Tibial nerve (tissue), 4 donors: ENCODE measurements at regions not wholly inside any gene's neighbourhood (a gene's known extent, or its start where the extent isn't known, plus 50 kb on each side); places are given as distances from the start of the nearest gene placed in this dataset.

ENCODE experiments used
- DNase-seq, 2 donors: peaks; one replicate each; pipeline ENCODE4 v3.0.0-alpha.2; 2019; ENCODE audit warnings: low spot score in 2 of 2
- H3K27ac ChIP-seq, 4 donors: fragments of 200-600 bp; sonication (generic) in 3 of 4; one replicate each; pipeline ENCODE4 v1.5.1; 2017 to 2019; ENCODE audit warnings: mild to moderate bottlenecking in 1 of 4
- H3K27me3 ChIP-seq, 2 donors: fragments of 200-600 bp; sonication (generic) in 1 of 2; one replicate each; pipeline versions ENCODE4 v1.5.1 to v1.6.0; 2017 to 2019
- H3K36me3 ChIP-seq, 3 donors: fragments of 200-600 bp; sonication (generic); one replicate each; pipeline ENCODE4 v1.5.1; 2018 to 2019
- H3K4me1 ChIP-seq, 4 donors: fragments of 200-600 bp; sonication (generic) in 3 of 4; one replicate each; pipeline ENCODE4 v1.5.1; 2017 to 2019
- H3K4me3 ChIP-seq, 4 donors: fragments of 200-600 bp; sonication (generic) in 3 of 4; one replicate each; pipeline ENCODE4 v1.5.1; 2017 to 2019; ENCODE audit warnings: mild to moderate bottlenecking in 1 of 4, moderate library complexity in 1 of 4
- H3K9me3 ChIP-seq, 4 donors: fragments of 200-600 bp; sonication (generic) in 3 of 4; one replicate each; pipeline ENCODE4 v1.5.1; 2017 to 2019
- CTCF ChIP-seq, 5 experiments: fragments of 200-600 bp in 3 of 5; fragments of 450-650 bp in 2 of 5; sonication (generic) in 3 of 5; IDR thresholded peaks; one replicate each; pipeline ENCODE4 v1.5.1; 2016 to 2019; ENCODE audit warnings: antibody characterized with exemption in 5 of 5, mild to moderate bottlenecking in 3 of 5, moderate library complexity in 2 of 5
- EP300 ChIP-seq, 2 donors: sonication (generic); formaldehyde crosslinking; IDR thresholded peaks; one replicate each; pipeline ENCODE4 v1.6.1; 2017; ENCODE audit warnings: antibody characterized with exemption in 2 of 2, mild to moderate bottlenecking in 1 of 2
- POLR2A ChIP-seq, 2 donors: fragments of 450-650 bp; IDR thresholded peaks; one replicate each; pipeline ENCODE4 v1.6.1; 2017; ENCODE audit warnings: antibody characterized with exemption in 2 of 2, mild to moderate bottlenecking in 2 of 2, moderate library complexity in 2 of 2
- WGBS, 2 donors: methylation state at CpG; one replicate each; pipeline ENCODE4 v1.1.5; 2018; 5-methylcytosine and 5-hydroxymethylcytosine counted together

GRCh38 chr11:82117362-82117761 lies 616.3 kb downstream of the FAM181B start:
- no peak overlapping the region for H3K27ac ChIP-seq
- TF ChIP-seq CTCF (IDR thresholded peaks at IDR 0.05): no peak
- no peak for TF ChIP-seq POLR2A (IDR thresholded peaks at IDR 0.05)
- TF ChIP-seq EP300 (IDR thresholded peaks at IDR 0.05): no peak
- H3K4me1 ChIP-seq: no peaks in the 10 kb centered on the region
- no peak overlapping the region for H3K4me3 ChIP-seq
- no peaks in the 10 kb centered on the region for H3K9me3 ChIP-seq
- WGBS, 2 donors: 82 to 86% methylated on average over 5 of the region's 5 CpGs
- no peak for DNase-seq
- no peaks in the 10 kb centered on the region for H3K36me3 ChIP-seq
- H3K27me3 ChIP-seq: no peaks in the 10 kb centered on the region

GRCh38 chr11:82105331-82105998 lies 628.2 kb downstream of the FAM181B start:
- TF ChIP-seq EP300 (IDR thresholded peaks at IDR 0.05) (no peak), CTCF (IDR thresholded peaks at IDR 0.05) (no peak), POLR2A (IDR thresholded peaks at IDR 0.05) (no peak)
- Histone ChIP-seq H3K9me3 (peaks cover 0 to 7% (median 0%) of the 10 kb centered on the region in 4 donors), H3K4me3 (no peak overlapping the region), H3K27ac (no peak overlapping the region), H3K4me1 (peaks cover 0 to 6% (median 0%) of the 10 kb centered on the region in 4 donors), H3K27me3 (no peaks in the 10 kb centered on the region), H3K36me3 (no peaks in the 10 kb centered on the region)
- no peak for DNase-seq
- WGBS, 2 donors: 49 to 55% methylated on average over 6 of the region's 6 CpGs

GRCh38 chr11:82092904-82093303 lies 640.8 kb downstream of the FAM181B start:
- DNase-seq: no peak
- no peaks in the 10 kb centered on the region for H3K9me3 ChIP-seq
- H3K27me3 ChIP-seq: no peaks in the 10 kb centered on the region
- H3K4me1 ChIP-seq: no peaks in the 10 kb centered on the region
- H3K27ac ChIP-seq: no peak overlapping the region
- TF ChIP-seq CTCF (IDR thresholded peaks at IDR 0.05) (no peak), EP300 (IDR thresholded peaks at IDR 0.05) (no peak), POLR2A (IDR thresholded peaks at IDR 0.05) (no peak)
- no peak overlapping the region for H3K4me3 ChIP-seq
- H3K36me3 ChIP-seq: no peaks in the 10 kb centered on the region

GRCh38 chr11:82089426-82089825 lies 644.2 kb downstream of the FAM181B start:
- no peaks in the 10 kb centered on the region for H3K4me1 ChIP-seq
- no peak for DNase-seq
- no peaks in the 10 kb centered on the region for H3K36me3 ChIP-seq
- WGBS, 2 donors: 72 to 78% methylated on average over 5 of the region's 5 CpGs
- TF ChIP-seq CTCF (IDR thresholded peaks at IDR 0.05): no peak
- TF ChIP-seq POLR2A (IDR thresholded peaks at IDR 0.05): no peak
- TF ChIP-seq EP300 (IDR thresholded peaks at IDR 0.05): no peak
- no peaks in the 10 kb centered on the region for H3K27me3 ChIP-seq
- H3K27ac ChIP-seq: no peak overlapping the region
- no peaks in the 10 kb centered on the region for H3K9me3 ChIP-seq
- no peak overlapping the region for H3K4me3 ChIP-seq

GRCh38 chr11:82085493-82085892 lies 648.2 kb downstream of the FAM181B start:
- WGBS, 2 donors: 57 to 61% methylated on average over 4 of the region's 4 CpGs

More at GRCh38 chr11:82085493-82085892, 648.2 kb downstream of the FAM181B start:
- DNase-seq: no peak
- H3K36me3 ChIP-seq: no peaks in the 10 kb centered on the region
- no peak overlapping the region for H3K4me3 ChIP-seq
- H3K9me3 ChIP-seq: no peaks in the 10 kb centered on the region
- no peak overlapping the region for H3K27ac ChIP-seq
- TF ChIP-seq EP300 (IDR thresholded peaks at IDR 0.05) (no peak), POLR2A (IDR thresholded peaks at IDR 0.05) (no peak)
- H3K27me3 ChIP-seq: no peaks in the 10 kb centered on the region
- no peaks in the 10 kb centered on the region for H3K4me1 ChIP-seq
